ENCODE measurements at regions not wholly inside any gene's neighbourhood (a gene's known extent, or its start where the extent isn't known, plus 50 kb on each side); places are given as distances from the start of the nearest gene placed in this dataset.

- no peak for DNase-seq (ENCODE audit: low read depth)
- no peak overlapping the region for H3K4me3 ChIP-seq (ENCODE audit: low read depth, low read length)
- TF ChIP-seq CTCF (conservative IDR thresholded peaks at IDR 0.05; ENCODE audit: low read depth, low read length) = no peak
Observed at GRCh38 chr6:137688230-137688971, 178.7 kb upstream of the TNFAIP3 start.

GRCh38 chr6:137689377-137689776 is 177.7 kb upstream of the TNFAIP3 start:
- H3K4me3 ChIP-seq (ENCODE audit: low read depth, low read length) = no peak overlapping the region
- no peak for DNase-seq (ENCODE audit: low read depth)
- TF ChIP-seq CTCF (conservative IDR thresholded peaks at IDR 0.05; ENCODE audit: low read depth, low read length) = no peak

GRCh38 chr6:137690034-137690433 is 177.0 kb upstream of the TNFAIP3 start:
- DNase-seq (ENCODE audit: low read depth) = no peak
- H3K4me3 ChIP-seq (ENCODE audit: low read depth, low read length) = no peak overlapping the region
- TF ChIP-seq CTCF (conservative IDR thresholded peaks at IDR 0.05; ENCODE audit: low read depth, low read length) = no peak

GRCh38 chr6:137690721-137691120 is 176.3 kb upstream of the TNFAIP3 start:
- H3K4me3 ChIP-seq (ENCODE audit: low read depth, low read length) = no peak overlapping the region
- TF ChIP-seq CTCF (conservative IDR thresholded peaks at IDR 0.05; ENCODE audit: low read depth, low read length) = no peak
- no peak for DNase-seq (ENCODE audit: low read depth)

GRCh38 chr6:137692308-137692707 is 174.8 kb upstream of the TNFAIP3 start:
- H3K4me3 ChIP-seq (ENCODE audit: low read depth, low read length) = no peak overlapping the region
- TF ChIP-seq CTCF (conservative IDR thresholded peaks at IDR 0.05; ENCODE audit: low read depth, low read length) = no peak
- no peak for DNase-seq (ENCODE audit: low read depth)

- H3K4me3 ChIP-seq (ENCODE audit: low read depth, low read length) = no peak overlapping the region
- no peak for DNase-seq (ENCODE audit: low read depth)
- no peak for TF ChIP-seq CTCF (conservative IDR thresholded peaks at IDR 0.05; ENCODE audit: low read depth, low read length)
Observed at GRCh38 chr6:137692806-137693205, 174.3 kb upstream of the TNFAIP3 start.

GRCh38 chr6:137693711-137694110 is 173.3 kb upstream of the TNFAIP3 start:
- H3K4me3 ChIP-seq (ENCODE audit: low read depth, low read length) = no peak overlapping the region
- DNase-seq (ENCODE audit: low read depth) = no peak
- TF ChIP-seq CTCF (conservative IDR thresholded peaks at IDR 0.05; ENCODE audit: low read depth, low read length) = no peak
